ENCODE measurements at regions not wholly inside any gene's neighbourhood (a gene's known extent, or its start where the extent isn't known, plus 50 kb on each side); places are given as distances from the start of the nearest gene placed in this dataset.
A peak's percentile ranks its signal among the peaks of the same experiment; 100 is the strongest.
"Not testable (repeated sequence)": the region's sequence is repeated elsewhere in the genome, so short reads cannot be mapped to it uniquely, and the experiment has no call there.

GRCh38 chr11:33455867-33456463 lies 198.8 kb downstream of the HIPK3 start:
- no peak for DNase-seq

- DNase-seq, result no peak
Measured at GRCh38 chr11:33454264-33454663, 197.1 kb downstream of the HIPK3 start.

- DNase-seq, result peak; percentile 25
Measured at GRCh38 chr11:33452836-33453624, 195.8 kb downstream of the HIPK3 start.

GRCh38 chr11:33451364-33451763 lies 194.2 kb downstream of the HIPK3 start:
- DNase-seq, result no peak

- no peak for DNase-seq
Measured at GRCh38 chr11:33449798-33450197, 192.6 kb downstream of the HIPK3 start.

GRCh38 chr11:33448461-33449130 lies 191.4 kb downstream of the HIPK3 start:
- no peak for DNase-seq

- DNase-seq, result no peak
Measured at GRCh38 chr11:33445761-33446161, 188.6 kb downstream of the HIPK3 start.

GRCh38 chr11:33444835-33445594 lies 187.8 kb downstream of the HIPK3 start:
- DNase-seq, result peak; percentile 62

- DNase-seq, result no peak
Measured at GRCh38 chr11:33443684-33444083, 186.5 kb downstream of the HIPK3 start.

GRCh38 chr11:33438301-33438700 lies 181.1 kb downstream of the HIPK3 start:
- no peak for DNase-seq

- no peak for DNase-seq
Measured at GRCh38 chr11:33437529-33437928, 180.3 kb downstream of the HIPK3 start.

GRCh38 chr11:33435216-33435615 lies 178.0 kb downstream of the HIPK3 start:
- DNase-seq, result no peak

- no peak for DNase-seq
Measured at GRCh38 chr11:33434294-33434693, 177.1 kb downstream of the HIPK3 start.

GRCh38 chr11:33428435-33428834 lies 171.3 kb downstream of the HIPK3 start:
- not testable (repeated sequence) for DNase-seq

GRCh38 chr11:33420959-33421566 lies 163.9 kb downstream of the HIPK3 start:
- DNase-seq, result no peak

- no peak for DNase-seq
Measured at GRCh38 chr11:33419924-33420323, 162.7 kb downstream of the HIPK3 start.

- no peak for DNase-seq
Measured at GRCh38 chr11:33417121-33417520, 159.9 kb downstream of the HIPK3 start.

GRCh38 chr11:33413301-33413700 lies 156.1 kb downstream of the HIPK3 start:
- no peak for DNase-seq

- DNase-seq, result no peak
Measured at GRCh38 chr11:33412241-33412640, 155.1 kb downstream of the HIPK3 start.

GRCh38 chr11:33411751-33412150 lies 154.6 kb downstream of the HIPK3 start:
- no peak for DNase-seq

GRCh38 chr11:33410086-33410765 lies 153.0 kb downstream of the HIPK3 start:
- no peak for DNase-seq
